Kidney tubule cell (primary cell): ENCODE measurements at regions not wholly inside any gene's neighbourhood (a gene's known extent, or its start where the extent isn't known, plus 50 kb on each side); places are given as distances from the start of the nearest gene placed in this dataset.
"Not testable (repeated sequence)": the region's sequence is repeated elsewhere in the genome, so short reads cannot be mapped to it uniquely, and the experiment has no call there.

ENCODE experiments used
- DNase-seq: peaks from one replicate; pipeline ENCODE4 v3.0.0-alpha.2; 2018; ENCODE audit warnings: low spot score

DNA sequence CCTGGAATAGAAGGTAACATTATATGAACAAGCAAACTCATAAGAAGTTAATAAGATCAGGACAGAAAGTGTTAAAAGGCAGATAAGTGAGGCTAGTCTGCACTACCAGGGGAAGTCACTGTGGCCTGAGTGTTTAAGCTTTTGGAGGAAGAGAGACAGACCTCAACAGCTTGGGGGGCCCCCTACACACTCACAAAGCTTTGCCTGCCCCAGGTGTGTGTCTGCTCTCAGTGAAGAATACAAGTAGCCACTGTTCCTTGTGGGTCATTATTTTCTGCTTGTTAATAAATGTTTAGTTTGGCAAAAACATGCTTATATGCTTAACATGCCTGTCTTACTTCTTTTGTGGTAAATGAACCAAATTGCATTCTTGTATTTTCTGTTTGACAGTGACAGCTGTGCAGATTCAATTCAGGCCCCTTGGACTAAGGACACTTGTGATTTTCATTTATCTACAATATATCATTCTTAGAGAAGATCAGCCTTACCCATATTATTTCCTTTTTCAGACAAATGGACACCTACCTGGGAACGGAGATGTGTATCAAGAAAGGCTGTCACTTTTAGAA is 50.7 kb upstream of the C12orf71 start:
- no peak for DNase-seq

DNA sequence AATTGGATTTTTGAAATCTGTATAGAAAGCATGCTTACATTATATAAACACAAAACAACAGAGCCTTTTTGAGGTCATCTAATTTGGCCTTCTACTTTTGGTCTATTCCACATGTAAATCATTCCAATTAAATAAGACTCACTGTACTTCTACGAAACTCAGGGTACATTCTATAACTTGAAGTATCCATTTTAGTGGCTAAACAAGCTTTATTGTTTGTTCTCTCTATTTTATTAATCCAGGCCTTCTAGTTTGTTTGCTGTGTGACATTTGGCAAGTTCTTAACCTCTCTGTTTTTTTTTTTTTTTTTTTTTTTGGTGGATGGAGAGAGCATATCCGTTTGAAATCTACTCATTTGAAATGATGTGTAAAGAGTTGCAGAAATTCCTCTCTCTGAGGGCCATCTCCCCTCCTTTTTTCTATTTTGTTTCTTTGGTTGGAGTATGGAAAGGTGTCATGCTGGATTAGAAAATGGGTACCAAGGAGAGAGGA is 58.1 kb upstream of the C12orf71 start:
- DNase-seq = no peak

DNA sequence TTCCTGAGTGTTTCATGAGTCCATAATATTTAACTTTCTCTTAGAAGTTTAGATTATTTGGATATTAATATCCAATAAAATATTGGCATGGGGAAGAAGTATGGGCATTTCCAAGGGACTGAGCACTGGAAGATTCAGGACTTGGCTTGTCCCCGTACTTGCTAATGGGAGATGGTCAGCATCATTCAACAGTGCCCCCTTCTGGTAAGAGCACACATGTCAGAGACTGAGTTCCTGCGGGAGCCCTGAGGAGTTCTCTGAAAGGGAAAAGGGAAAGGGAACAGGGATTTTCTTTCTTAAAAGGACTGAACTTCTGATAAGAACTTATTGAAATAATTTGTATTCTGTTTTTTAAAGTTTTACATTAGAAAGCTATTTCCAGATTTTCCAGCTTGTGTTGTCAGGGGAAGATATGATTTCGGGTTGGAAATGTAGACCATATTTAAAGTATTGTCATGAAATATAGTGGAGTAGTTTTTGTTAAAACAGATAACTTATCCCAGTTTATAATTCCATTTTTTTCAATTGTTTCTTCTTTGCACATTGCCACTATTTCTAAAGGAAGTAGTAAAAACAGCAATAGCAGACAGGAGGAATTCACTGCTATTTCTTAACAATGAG is 59.8 kb upstream of the C12orf71 start:
- DNase-seq = peak; percentile 76

DNA sequence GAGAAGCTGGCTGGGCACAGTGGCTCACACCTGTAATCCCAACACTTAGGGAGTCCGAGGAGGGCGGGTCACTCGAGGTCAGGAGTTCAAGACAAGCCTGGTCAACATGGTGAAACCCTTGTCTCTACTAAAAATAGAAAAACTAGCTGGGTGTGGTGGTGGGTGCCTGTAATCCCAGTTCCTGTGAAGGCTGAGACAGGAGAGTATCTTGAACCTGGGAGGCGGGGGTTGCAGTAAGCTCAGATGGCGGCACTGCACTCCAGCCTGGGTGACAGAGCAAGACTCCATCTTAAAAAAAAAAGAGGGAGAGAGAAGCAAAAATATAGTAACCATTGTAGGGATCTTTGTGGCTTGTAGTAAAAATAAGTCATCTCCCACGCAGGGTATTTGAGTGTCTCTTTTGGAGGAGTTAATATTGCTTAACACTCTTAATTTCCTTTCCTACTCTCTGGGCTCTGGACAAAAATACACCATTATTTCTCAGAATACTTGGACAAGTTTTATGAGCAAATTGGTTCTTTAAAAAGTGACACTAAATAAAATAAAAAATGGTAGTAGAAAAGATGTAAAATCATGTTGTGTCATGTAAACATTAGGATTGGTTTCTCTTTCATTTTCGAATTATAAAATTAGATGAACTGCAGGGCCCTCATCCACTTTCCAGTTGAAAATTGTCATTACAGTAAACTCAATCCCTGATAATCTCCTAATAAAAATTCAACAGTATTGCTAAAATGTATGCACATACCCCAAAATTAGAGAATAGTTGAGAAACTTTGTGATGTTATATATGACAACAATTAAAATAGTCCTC is 61.1 kb upstream of the C12orf71 start:
- no peak for DNase-seq

DNA sequence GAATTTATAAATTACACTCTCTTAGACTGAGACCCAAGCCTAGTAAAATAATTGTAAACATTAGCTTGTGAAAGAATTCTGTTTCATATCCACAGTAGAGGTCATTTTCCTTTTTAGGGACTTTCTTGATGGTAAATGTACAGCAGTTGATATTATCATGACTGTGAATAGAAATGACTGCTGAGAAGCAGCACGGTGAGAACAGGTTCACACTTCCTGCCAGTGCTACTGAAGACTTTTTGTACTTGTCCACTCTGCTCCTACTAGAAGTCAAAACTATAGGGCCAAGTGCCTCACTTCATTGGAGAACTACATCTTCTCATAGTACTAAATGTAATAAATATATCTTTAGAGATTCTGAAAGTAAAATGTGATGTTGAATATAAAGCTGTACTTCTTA is 63.3 kb upstream of the C12orf71 start:
- DNase-seq = not testable (repeated sequence)

DNA sequence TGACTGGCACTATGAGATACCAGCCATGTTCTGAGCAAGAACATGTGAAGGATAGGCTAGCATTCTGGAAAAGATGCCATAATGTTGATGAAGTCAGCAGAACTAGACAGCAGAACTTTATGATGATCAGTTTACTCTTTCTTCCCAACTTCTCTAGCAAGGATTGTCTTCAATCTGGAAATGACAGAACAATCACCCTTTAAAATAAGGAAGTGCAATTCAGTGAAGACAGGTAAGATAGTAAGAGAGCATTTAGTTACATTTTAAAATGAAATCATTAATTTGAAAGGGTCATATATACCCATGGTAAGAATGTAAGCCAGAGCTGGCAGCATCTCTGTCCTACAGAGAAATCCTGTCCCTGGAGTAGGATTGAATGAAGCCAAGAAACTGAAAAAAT is 66.0 kb upstream of the C12orf71 start:
- no peak for DNase-seq

DNA sequence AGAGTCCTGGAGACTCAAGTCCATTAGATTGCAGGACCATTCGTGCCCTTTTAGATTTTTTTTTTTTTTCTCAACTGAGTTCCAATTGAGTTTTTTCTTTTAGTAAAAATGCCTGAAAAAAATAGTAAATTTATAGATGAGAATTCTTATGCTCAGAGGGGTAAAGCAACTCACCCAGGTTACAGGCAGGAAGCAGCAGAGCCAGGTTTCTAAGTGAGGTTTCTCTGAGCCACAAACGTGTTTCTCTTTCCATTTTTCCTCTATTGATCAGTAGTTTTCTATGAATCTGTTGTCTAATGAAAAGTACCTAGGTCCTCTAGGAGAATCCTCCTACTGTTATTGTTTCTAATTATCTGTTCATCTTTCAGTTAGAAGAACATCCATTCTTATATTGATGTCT is 66.4 kb upstream of the C12orf71 start:
- DNase-seq = no peak

DNA sequence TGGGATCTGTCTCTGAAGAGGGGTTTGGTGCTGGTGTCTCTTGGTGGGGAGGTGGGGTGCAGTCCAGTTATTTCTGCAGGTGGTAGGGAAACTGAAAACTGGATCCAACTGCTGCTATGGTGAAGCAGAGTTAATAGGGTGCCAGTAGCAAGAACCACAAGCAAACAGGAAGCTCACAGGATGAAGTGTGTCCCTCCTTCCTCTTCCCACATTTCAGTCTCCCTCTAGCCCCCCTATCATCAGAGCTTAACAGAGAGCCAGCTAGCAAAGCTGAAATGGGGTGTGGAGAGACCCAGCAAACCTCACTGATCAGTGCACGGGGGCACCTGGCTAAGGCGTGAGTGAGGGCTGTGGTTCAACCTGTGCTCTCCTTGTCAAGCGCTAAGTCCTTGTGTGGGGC is 69.1 kb upstream of the C12orf71 start:
- DNase-seq = no peak

DNA sequence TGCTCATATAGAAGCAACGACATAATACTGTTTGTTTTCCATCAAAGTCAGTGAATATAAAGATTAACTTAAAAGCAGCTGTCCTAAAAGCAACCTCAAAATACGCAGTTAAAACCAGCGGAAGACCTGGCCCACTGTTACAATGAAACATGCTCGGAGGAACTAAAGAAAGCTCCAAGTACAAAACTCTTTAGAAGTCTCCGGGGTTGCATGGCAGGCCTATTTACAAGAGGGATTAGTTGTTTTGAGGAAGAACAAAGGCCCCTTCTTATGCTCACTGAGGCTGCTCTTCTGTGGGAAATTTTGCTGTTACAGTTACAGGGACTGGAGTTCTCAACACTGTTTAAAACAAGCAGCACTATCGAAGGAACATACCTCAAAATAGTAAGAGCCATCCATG is 75.9 kb upstream of the C12orf71 start:
- DNase-seq = no peak

DNA sequence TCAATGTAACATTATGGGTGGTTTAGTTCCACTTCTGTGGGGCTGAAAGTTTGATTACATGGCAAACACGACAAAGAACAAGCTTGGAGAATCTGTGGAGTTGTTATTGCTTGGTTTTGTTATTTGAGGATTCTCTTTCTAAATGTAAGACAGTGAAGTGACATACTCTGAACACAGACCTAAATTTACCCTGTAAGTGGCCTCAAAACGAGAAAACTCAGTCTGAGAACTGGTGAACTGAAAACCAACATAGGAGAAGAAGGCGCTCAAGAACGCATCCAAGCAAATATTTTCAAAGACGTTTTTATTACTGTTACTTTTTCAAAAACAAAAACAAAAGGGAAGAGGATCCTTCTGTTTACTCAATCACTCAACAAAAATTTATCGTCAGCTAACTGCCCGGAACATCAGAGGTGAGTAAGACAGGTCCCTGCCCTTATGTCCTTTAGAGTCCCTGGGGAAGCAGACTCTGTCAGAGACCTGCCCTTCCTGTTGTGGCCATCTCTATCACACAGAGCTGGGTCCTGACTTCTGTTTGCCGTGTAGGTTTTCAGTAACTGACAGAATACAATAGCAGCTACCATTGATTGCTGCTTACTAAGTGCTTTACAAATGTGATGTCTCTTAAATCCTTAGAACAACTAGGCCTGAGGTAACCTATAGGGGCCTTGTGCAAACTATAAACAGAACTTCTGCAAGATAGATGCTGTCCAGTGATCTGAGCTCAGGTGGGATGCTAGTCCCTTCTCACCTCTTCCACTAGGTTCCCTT is 79.3 kb upstream of the C12orf71 start:
- DNase-seq = peak; percentile 46

DNA sequence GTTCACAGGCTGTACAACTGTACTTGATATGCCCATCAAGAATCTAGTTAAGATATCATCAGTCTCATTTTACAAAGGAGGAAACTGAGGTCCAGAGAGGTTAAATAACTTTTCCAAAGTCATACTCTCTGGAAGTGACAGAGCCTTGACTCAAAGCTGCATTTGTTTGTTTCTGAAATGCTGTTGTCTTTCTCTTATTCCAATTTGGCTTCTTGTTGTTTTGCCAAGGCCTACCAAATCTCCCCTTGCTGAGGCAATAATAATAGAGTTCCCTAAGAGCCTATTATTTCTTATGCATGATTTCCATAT is 79.8 kb upstream of the C12orf71 start:
- no peak for DNase-seq

DNA sequence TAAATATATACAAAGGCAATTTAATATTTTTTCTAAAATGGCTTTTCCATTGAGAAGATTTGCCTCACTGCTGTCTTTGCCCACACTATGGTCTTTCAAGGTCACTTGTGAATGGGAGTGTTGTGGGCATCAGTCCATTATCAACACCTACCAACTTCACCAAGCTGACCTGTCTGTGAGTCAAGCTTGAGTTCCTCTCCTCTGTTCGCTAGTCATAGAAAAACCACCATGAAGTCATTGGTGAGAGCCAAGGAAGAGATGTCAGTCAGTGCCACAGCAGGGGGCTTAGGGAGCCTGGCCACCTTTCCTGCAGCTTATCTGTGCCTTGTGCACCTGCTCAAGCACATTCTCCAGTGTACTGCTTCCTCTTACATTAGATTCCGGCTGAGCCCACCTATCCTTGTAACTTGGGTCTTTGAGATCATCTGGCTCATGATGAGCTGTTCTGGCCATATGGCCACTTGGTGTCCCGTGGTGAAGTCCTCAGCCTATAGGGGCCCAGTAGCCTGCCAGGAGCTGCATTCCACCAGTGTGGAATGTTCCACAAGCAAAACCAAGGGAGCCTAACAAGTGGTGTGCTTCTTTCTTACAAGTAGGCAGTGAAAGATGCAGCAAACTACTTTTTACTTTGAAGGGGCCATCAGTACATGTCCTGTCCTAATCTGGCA is 80.8 kb upstream of the C12orf71 start:
- peak; percentile 87 for DNase-seq

DNA sequence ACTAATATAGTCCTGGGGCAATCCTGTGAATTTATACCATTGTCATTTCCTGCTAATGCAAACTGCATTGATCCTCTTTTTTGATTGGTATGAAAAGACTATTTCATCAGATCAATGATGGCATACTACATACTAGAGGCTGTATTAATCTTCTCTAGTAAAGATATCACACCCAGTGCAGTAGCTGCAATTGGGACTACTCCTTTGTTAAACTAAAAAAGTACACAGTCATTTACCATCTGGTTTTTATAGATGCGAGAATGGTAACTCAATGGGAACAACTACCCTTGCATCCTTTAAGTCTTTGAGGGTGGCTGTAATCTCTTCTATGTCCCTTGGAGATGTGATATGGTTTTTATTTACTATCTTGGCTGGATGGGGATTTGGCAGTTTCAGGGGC is 80.2 kb upstream of the STK38L start:
- DNase-seq = no peak

DNA sequence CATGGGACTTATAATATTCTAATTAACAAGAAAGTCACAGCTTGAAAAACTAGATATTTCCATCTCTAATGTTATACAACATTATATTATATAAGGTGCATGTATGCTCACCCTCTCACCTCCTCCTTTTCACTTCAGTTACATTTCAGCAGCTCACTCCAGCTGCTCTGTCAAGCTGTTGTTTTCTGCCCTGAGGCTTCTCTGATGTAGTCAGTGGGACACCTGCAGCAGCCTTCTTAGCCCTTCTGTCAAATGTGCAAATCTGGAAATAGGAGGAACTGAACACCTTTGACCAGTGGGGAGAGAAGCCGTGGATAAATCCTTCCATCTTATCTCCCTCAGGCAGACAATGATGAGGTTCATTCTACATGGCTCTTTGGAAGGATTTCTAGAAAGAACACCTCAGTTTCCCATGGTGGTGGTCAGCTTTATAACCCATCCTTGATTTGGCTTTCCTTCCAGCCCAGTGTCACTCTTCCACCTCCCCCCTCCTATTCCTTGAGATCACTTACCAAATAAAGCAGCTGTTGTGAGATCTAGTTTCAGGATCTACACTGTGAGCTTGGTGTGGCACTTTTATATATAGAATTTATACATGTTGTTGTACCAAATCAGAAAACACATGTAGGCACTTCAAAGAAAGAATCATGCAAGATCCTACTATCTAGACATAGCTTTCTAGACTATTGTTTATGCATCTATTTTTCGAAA is 79.6 kb upstream of the STK38L start:
- DNase-seq = no peak

DNA sequence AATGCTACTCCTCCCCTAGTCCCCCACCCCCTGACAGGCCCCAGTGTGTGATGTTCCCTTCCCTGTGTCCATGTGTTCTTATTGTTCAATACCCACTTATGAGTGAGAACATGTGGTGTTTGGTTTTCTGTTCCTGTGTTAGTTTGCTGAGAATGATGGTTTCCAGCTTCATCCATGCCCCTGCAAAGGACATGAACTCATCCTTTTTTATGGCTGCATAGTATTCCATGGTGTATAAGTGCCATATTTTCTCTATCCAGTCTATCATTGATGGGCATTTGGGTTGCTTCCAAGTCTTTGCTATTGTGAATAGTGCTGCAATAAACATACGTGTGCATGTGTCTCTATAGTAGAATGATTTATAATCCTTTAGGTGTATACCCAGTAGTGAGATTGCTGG is 78.1 kb upstream of the STK38L start:
- not testable (repeated sequence) for DNase-seq

DNA sequence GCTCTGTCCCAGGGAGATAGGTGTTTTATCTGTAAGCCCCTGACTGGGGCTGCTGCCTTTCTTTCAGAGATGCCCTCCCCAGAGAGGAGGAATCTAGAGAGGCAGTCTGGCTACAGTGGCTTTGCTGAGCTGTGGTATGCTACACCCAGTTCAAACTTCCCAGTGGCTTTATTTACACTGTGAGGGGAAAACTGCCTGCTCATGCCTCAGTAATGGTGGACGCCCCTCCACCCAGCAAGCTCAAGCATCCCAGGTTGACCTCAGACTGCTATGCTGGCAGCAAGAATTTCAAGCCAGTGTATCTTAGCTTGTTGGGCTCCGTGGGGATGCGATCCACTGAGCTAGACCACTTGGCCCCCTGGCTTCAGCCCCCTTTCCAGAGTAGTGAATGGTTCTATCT is 72.6 kb upstream of the STK38L start:
- not testable (repeated sequence) for DNase-seq

DNA sequence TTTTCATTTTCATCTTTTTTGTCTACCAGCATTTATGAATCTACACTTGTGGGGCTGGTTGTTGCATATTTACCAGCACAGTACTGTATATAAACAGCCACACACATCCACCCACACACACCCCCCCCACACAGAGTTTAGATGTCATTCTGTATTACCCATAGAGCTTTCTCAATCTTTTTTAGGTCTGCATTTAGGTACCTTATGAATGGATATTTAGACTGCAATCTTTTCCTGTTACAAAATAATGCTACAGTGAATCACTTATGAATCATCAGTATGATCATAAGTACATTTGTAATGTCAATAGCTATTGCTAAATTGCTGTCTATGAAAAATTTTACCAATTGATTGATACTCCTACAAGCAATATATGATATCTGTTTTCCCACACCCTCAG is 67.3 kb upstream of the STK38L start:
- DNase-seq = peak; percentile 54

DNA sequence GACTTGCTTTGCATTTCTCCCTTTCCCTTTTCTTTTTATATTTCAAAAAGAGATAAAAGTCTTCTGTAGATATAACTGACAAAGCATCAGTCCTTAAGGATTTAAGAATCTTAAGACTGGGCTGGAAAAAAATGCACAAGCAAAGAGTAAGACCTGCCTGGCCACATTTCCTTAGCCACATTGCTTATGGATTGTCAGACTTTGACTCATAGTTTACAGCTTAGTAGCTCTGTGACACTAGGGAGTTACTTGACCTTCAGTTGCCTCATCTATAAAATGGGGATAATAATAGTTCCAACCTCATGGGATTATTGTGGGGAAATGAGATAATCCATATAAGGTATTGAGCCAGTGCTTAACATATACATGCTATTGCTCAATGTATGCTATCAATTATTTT is 66.4 kb upstream of the STK38L start:
- DNase-seq = peak; percentile 83

DNA sequence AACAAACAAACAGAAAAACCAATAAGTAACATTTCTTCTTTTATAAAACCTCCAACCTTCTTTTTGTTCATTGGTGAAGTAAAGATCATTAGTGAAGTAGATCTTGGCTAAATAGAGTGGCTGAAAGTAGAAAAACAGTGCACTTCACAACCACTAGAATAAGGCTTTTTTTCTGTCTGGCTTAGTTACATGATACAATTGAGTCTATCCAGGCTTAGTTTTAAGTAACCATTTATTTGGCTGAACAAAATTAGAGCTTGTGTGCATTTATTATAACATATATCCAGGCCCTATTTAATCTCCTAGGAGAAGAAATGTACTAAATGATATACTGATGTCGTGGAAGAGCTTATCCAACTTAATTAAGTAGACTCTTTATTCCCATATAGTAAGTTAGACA is 65.8 kb upstream of the STK38L start:
- no peak for DNase-seq

DNA sequence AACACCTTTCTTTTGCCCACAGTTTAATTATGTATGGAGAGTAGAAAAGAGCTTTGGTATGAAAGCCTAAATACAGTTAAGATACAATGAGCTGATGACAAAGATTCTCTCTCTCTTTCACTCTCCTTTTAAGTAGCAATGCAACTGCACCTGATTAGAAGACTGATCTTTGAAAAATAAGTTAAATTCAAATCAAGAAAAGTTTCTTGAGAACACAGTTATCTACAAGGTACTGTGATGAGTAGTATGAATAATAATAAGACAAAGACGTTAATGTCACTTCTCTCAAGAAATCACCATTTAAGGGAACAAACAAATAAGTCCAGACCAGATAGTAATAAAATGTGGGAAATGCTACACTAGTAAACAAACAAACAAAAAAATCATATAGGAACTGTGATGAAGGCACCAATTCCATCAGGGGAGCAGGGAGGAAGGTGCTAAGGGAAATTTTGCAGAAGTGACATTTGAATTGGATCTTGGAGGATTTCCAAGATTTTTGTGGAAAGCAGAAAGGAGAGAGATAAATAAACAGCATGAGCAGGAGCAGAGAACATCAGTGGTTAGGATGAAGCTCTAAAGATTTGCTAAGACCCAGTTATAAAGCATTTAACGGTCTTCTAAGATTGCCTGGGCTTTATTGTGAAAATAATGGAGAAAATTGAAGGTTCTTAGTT is 65.2 kb upstream of the STK38L start:
- DNase-seq = no peak
